IPS-NIHi11 (cell line): ENCODE measurements at regions not wholly inside any gene's neighbourhood (a gene's known extent, or its start where the extent isn't known, plus 50 kb on each side); places are given as distances from the start of the nearest gene placed in this dataset.

Source experiments
- DNase-seq: peaks from one replicate; pipeline ENCODE4 v3.0.0; 2012; ENCODE audit warnings: mixed read lengths, low spot score

DNA sequence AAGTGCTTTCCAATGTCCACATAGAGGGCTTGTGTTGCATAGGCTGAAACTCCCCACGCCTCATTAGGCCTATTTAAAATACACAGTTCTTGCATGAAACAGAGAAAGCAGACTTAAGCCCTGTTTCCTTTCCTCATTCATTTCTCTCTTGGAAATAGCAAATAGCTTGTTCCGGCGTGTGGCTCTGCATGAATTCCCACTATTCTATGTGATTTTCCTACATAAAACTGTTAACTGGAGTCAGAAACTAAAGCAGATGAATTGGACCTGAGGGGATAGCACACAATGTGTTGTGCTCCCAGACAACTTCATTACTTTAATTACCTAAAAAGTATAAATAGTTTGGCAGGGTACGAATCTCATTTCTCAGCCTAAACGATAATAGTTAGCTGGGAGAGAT, 981.5 kb downstream of the SORCS1 start:
- no peak for DNase-seq

DNA sequence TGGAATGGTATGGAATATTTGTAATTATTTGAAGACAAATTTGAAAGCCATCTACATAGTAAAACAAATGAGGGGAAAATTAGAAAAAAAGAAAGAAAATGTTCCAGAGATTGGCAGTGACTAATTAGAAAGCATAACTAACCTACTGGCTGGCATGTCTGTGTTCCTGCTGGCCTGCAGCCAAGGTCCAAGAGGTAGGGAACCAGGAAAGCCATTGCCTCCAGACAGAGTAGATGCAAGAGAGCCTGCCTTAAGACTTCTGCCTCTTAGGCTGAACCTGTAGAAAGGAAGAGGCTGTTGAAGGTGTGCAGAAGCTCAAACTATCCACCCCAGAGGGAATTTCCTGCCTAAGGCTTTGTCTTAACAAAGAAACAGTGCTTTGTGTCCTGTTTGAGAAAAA, 982.0 kb downstream of the SORCS1 start:
- DNase-seq, result no peak

DNA sequence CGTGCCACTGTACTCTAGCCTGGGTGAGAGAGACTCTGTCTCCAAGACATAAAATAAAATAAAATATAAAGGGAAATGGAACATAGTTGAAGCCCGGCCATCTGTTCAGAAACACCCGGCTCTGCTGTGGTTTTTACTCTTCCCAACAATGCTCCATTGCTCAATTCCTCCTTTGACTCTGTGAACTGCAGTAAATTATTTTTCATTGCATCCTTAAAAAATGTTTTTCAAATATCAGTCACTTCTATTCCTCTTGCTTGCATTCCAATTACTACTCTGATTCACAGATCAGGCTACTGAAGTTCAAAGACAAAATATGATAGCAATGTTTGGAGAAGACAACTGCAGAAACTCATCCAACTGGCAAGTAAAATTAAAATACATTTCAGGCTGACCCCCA, 983.0 kb downstream of the SORCS1 start:
- no peak for DNase-seq

DNA sequence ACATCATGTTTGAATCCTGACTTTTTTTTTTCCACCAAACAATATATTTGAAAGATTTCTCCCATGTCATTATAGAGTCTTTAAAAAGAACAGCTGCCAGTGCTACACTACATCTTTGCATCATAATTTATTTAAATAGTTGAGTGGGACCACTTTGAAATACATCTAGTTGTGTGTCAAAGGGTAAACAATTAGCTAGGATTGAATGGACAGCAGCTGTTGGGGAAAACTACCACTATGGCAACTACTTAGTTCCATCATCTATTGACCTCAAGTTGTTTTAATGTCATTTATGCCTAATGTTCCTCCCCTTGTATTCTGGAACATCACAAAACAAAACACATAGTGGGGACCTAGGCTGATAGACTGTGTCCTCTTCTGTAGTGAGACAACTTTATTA, 985.1 kb downstream of the SORCS1 start:
- DNase-seq, result no peak

DNA sequence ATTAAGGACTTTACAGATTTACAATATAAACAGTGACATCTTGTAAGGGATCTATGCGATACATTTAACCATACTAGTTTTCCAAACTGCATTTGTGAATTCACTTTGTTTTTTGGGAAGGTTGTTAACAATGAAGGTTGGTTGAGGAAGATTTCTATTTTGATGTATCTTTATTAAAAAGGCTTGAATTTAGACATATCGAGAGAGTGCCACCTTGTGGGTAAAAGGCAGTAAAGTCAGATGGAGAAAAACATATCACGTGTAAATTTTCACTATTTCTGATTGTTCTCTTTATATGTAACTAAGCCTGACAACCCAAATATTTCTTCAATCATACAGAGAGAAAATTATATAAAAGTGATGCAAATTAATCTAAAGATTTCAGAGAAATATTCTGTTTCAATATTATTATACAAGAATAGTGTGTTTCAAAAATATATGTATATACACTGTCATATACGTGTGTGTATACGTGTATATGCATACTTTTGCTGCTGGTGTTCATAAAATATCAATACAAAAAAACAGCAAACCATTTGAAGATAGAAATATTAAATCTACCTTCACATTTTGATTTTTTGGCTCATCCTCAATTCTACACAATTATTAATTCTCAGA, 988.6 kb downstream of the SORCS1 start:
- peak; percentile 10 for DNase-seq

DNA sequence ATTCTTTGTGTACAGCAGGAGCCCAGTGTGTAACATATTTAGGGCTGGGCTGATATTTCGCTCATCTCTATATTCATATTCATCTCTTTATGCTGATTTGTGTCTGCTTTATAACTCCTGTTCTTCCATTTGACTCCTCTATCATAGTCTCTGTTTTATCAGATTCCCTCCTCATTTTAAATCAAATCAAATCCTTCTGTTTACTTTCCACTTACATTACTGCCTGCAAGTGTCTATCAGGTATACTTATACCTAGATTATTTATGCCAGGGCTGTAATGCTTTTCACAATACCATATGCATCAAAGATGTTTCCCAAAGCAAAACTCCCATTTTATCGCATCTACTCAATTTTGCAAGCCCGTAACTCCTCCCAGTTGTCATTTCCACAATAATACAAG, 990.7 kb downstream of the SORCS1 start:
- DNase-seq, result no peak

DNA sequence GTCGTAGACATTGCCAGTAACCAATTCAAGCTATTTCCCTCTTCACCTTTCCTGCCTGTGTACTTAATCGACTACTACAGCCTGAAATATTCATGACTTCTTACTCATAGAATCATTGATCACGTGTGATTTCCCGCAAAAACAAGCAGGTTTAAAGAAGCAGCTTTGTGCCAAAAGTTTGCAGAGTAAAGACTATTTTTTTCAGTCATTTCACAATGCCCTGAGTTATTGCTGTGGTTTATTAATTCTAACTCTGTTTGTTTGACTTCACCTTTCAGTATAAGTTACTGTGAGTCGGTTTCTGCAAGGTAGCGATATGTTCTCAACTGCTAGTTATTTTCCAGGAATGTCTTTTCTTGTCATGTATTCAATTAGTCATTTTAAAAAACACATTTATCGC, 995.3 kb downstream of the SORCS1 start:
- DNase-seq, result no peak

DNA sequence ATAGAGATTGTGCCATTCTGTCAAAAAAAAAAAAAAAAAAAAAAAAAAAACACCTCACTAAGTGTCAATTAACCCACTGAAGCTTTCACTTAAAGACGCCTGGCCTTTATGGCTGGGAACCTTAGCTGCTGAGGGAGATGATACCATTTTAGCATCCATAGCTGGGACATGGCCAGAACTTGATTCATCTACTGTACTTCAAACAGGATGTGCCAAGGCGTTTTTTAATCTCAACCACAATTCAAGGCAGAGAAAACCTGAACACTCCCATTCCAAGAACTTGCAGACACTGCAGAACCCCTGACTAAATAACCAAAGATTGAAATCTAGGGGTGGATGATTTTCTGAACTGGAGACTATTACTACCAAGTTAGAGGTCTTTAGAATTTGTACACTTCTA, 996.6 kb downstream of the SORCS1 start:
- no peak for DNase-seq

DNA sequence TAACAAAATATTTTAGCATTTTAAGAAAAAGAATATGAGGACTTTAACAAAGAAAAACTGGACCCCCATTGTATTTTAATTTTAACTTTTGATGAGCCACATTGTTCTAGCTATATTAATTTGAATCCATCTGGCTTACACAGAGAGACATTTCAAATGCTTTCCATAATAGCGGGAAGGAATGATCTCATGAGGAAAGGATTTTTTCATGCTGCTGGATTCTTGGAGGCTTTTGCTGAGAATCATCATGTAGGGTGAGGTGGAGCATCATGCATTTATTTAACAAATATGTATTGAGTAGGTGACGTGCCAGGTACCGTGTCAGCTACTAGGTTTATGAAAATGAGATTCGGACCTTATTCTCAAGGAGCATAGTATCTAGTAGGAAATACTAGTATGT, 1006.3 kb downstream of the SORCS1 start:
- no peak for DNase-seq

DNA sequence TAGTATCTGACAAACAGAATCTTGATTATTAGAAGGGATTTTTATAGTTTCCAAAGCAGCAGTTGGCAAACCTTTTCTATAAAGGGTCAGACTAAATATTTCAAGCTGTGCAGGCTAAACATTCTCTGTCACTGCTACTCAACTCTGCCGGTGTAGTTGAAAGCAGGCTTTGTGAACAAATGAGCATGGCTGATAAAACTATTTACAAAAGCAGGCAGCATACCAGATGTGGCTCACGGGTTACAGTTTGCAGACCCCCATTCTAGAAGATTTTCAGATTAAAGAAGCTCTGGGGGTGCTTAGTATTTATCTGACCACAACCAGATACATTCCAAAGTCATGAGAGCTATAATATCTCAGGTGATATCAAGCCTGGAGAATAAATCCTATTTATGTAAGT, 1017.5 kb downstream of the SORCS1 start:
- DNase-seq, result no peak

DNA sequence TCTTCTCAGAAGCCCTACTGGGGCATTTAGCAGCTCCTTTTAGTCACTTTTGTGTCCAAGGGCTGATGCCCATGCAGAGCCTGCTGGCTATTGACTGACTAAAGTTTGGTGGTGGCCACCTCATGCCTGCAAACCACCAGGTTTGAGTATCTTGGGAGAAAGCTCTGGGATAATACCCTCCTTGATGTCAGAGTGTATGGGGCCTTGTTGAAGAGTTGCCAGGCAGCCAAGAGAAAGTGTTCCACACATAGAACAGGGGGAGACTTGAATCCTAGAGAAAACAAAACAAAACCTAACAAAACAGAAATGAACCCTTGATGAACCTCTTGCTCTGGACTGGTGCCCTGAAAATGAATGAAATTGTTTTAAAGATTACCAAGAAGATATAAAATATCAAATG, 1024.6 kb downstream of the SORCS1 start:
- no peak for DNase-seq

DNA sequence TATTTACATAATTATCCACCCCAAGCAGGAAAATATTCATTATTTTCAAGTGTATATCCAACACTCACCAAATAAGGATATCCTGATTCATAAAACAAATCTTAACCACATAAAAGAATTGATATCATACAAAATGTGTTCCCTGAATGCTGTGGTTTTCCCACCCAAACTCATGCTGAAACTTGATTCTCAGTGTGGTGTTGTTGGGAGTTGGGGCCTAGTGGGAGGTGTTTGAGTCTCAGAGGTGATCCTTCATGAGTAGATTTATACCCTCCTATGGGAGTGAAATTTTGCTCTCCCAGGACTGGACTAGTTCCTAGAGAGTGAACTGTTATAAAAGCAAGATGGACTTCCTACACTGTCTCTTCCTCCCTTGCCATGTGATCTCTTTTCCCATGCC, 1028.3 kb downstream of the SORCS1 start:
- no peak for DNase-seq

DNA sequence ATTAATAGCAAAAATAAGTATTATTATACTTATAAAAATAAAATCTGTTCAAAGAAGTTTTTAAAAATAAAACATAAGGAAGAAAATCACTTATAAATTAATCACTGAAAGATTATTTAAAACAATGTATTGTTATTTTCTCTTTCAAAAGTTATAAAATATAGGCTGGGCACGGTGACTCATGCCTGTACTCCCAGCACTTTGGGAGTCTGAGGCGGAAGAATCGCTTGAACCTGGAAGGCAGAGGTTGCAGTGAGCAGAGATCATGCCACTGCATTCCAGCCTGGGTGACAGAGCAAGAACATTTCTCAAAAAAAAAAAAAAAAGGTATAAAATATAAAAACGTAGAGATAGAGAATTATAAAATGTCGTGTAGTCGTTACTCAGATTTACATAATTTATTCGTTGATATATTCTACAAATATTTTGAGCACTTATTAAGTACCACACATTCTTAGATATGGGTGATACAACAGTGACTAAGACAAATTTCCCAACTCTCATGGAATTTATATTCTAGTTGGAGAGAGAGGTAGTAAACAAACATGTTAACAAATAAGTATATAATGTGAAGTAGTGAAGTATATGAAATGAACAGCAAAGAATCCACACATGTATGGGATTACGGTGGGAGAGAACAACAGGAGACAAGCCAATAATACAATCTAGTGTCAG, 1030.0 kb downstream of the SORCS1 start:
- no peak for DNase-seq

DNA sequence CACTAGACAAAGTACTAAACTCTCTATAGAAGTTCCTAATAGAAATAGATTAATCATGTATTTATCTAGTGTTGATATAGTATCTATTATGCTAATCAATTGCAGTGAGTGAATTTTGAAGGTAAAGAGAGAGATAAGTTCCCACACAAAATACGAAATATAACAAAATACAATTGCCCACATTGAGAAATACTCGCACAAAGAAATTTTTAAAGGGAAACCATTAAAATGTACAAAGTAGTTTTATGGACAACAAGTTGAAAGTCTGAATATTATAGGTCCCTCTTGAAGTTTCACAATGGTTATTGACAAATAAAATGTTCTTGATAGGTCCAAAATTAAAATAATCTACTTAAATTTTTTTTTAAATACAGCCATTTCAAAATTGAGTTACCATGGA, 1031.1 kb downstream of the SORCS1 start:
- no peak for DNase-seq

DNA sequence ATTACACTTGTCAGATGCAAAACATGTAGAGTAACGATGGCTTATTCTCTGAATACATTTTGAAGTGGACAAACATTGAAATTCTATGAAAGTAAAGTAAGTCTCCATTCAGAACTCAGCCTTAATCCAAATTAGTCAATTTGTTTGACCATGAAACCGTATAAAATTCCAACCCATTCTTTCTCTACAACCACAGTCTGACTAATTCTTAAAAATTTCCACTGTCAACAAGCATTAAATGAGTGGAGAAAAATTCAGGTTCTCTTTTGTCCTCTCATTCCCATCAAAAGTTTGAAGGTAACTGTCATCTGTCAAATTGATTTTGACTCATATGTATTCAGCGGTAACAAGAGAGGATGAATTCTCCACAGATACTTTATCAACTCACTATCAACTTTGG, 1031.5 kb downstream of the SORCS1 start:
- DNase-seq, result no peak

DNA sequence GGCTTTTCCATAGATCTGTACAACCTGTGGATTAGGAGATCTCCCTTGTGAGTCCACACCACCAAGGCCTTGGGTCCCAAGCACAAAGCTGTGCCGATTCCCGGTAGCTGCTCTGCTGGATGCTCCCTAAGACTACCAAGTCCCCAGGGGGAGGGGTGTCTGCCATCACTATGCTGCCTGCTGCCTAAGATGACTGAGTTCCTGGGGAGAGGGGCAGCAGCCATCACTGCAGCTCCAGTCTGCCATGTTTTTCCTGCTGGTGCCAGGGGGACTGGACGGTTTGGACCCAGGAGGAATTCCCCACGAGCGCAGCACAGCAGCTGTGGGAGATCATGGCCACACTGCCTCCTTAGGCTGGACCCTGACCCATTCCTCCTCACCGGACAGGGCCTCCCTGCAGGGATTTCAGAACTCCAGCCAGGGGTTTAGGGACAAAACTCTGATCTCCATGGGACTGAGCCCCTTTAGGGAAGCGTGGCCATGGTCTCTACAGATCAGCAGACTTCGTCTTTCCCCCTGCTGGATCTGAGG, 1049.8 kb downstream of the SORCS1 start:
- DNase-seq, result no peak

DNA sequence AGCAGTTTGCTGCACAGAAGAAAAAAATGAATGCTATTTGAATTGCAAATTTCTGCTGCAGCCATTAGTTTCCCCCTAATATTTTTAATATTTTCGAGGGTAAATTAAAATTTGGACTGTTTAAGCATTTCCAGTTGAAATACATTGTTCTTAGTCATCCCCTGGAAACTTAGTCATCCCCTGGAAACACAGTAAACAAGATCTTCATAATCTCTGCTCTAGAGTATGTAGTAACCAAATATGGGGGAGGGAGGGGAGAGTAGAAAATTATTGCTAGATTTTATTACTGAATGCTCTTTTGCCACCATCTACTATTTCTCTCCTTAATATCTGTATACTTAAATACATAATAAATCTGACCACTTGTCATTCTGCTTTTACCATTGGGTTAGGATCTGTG, 1053.3 kb downstream of the SORCS1 start:
- no peak for DNase-seq

DNA sequence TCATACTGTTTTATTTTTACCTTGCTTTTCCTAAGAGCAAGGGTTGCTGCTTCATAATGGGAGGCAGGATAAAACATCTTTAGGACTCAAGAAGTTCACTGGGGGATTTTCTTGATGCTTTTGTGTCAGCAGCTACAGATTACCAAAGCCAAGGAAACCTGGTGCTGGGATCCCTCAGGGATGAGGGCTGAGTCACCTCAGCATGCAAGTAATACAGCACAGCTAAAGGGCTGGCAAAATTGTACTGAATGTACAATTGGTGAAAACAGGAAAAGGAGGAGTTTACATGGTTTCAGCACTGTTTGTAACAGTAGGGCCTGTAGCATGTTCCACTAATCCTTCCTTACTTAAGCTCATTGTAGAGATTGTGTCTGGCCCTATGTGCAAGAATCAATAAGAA, 1056.8 kb downstream of the SORCS1 start:
- no peak for DNase-seq

DNA sequence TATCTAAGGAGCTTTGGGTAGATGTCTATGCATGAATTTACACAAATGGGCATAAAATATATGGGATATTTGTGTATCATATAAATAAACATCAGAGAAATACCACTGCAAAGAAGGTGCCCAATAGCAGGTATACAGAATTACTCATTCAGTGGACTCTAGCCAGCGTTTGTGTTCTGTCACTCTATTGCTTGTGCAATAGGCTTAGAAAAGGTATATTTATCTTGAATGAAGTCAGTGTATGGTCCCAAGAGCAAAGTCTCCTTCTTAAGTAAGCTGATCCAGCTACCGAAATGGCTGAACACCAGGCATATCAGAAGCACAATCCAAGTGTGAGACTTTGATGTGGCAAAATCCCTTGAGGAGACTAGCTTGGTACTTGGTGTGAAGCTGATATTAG, 1058.4 kb downstream of the SORCS1 start:
- DNase-seq, result no peak

DNA sequence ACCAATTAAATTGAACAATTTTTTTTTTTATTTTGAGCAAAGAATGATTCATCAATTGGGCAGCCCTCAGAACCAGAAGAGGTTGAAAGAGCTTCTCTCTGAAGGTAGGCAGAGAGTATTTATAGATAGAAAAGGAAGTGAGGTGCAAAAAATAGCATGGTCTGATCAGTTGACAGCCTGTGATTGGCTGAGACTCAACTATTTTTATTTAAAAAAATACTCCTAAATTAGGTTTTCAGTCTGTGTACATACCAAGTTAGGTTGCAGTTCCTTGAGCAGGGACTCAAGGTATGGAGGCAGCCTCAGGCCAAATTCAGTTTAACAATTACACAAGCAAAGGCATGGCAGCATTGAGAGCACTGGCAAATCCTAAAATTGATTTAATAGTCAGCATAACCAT, 1074.7 kb downstream of the SORCS1 start:
- DNase-seq, result no peak

DNA sequence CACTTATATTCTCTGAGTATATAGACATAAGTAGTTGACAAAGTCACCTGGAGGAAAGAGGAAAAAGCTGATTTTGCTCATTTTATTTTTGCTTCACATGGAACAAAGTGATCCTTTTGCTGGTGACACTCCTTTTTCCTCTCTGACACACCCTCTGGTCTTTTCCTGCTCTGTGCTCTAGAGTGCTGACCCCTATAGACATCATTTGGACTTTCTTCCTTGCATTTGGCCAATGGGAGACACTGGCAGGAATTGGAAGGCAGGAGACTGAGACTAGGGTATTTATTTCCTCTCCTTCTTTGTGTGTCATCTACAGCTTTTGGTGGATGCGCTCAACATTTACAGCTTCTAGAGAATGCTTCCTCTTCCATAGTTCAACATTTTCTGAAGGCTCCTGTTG, 1078.1 kb downstream of the SORCS1 start:
- no peak for DNase-seq

DNA sequence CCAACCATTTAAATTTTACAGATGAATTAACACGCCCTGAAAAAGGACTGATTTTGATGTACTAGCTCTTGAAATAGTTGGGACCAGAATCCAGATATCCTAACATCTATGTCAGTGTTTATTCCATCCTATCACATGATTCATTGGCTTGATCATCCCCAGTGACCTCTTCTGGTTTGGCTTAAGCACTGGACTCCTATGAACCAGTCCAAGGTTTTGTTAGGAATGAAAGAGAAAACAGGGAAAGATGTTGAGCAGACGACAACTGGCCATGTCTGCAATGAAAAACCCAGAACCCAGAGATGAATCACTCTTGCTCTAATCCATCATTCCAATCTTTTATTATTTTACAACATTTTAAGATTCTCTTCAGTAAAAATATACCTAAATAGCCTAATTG, 1080.9 kb downstream of the SORCS1 start:
- no peak for DNase-seq

DNA sequence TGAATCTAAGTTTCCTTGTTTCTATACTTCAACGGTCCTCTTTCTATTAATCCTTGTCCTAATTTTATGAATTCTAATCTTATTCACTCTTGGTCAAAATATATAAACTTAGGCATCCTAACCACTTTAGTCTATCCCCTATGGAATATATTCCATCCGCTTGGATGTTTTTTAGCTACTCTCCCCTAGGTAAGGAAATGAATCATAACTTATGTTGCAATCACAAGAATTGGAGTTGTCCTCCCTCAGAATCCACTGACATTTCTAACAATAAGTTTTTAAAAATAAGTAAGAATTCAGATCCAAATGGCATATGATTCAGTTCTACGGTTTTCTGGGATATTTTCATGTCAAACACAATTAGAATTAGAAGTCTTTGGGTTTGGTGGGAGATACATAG, 1081.6 kb downstream of the SORCS1 start:
- no peak for DNase-seq
